Choroid plexus epithelial cell (primary cell): ENCODE measurements at regions not wholly inside any gene's neighbourhood (a gene's known extent, or its start where the extent isn't known, plus 50 kb on each side); places are given as distances from the start of the nearest gene placed in this dataset.
A peak's percentile ranks its signal among the peaks of the same experiment; 100 is the strongest.
"Not testable (repeated sequence)": the region's sequence is repeated elsewhere in the genome, so short reads cannot be mapped to it uniquely, and the experiment has no call there.

ENCODE experiments used
- DNase-seq: peaks from one replicate; pipeline ENCODE4 v3.0.0-alpha.2; 2010; ENCODE audit warnings: low read depth
- H3K4me3 ChIP-seq: 2 replicates; pipeline ENCODE4 v1.5.1; 2011; ENCODE audit warnings: low read depth, mild to moderate bottlenecking, control low read depth, low read length, moderate library complexity
- CTCF ChIP-seq: conservative IDR thresholded peaks from 2 replicates; pipeline ENCODE4 v1.5.1; 2011; ENCODE audit warnings: low read depth, mild to moderate bottlenecking, control low read depth, inconsistent platforms, low read length, moderate library complexity

- TF ChIP-seq CTCF, result no peak
- no peak for DNase-seq
- no peak overlapping the region for H3K4me3 ChIP-seq
Measured at GRCh38 chr15:79617071-79617470, 184.9 kb downstream of the MINAR1 start.

GRCh38 chr15:79620112-79620857 lies 188.1 kb downstream of the MINAR1 start:
- DNase-seq, result peak; percentile 60
- TF ChIP-seq CTCF, result no peak
- no peak overlapping the region for H3K4me3 ChIP-seq

GRCh38 chr15:79621805-79622204 lies 189.7 kb downstream of the MINAR1 start:
- DNase-seq, H3K4me3 ChIP-seq: not testable (repeated sequence)

GRCh38 chr15:79623488-79623887 lies 191.4 kb downstream of the MINAR1 start:
- no peak for DNase-seq
- H3K4me3 ChIP-seq, result no peak overlapping the region
- TF ChIP-seq CTCF, result no peak

GRCh38 chr15:79629687-79630086 lies 197.6 kb downstream of the MINAR1 start:
- TF ChIP-seq CTCF, result no peak
- DNase-seq, result peak; percentile 27
- no peak overlapping the region for H3K4me3 ChIP-seq

- TF ChIP-seq CTCF, result no peak
- DNase-seq, result no peak
- H3K4me3 ChIP-seq, result no peak overlapping the region
Measured at GRCh38 chr15:79632457-79632856, 200.3 kb downstream of the MINAR1 start.

GRCh38 chr15:79635149-79635771 lies 203.1 kb downstream of the MINAR1 start:
- no peak overlapping the region for H3K4me3 ChIP-seq
- no peak for TF ChIP-seq CTCF
- DNase-seq, result no peak
